Ovary (tissue), 7 donors: ENCODE measurements at regions not wholly inside any gene's neighbourhood (a gene's known extent, or its start where the extent isn't known, plus 50 kb on each side); places are given as distances from the start of the nearest gene placed in this dataset.
"Not testable (repeated sequence)": the region's sequence is repeated elsewhere in the genome, so short reads cannot be mapped to it uniquely, and the experiment has no call there.

Experiments used
- DNase-seq, 5 donors: peaks; one replicate each; pipeline ENCODE4 v3.0.0-alpha.2; 2019 to 2020
- H3K27ac ChIP-seq, 2 donors: fragments of 200-600 bp; one replicate each; pipeline versions ENCODE4 v1.5.1 to v1.8.0; 2019 to 2022
- H3K27me3 ChIP-seq: fragments of 200-600 bp; one replicate; pipeline ENCODE4 v1.8.0; 2022
- H3K36me3 ChIP-seq: fragments of 200-600 bp; sonication (generic); one replicate; pipeline ENCODE4 v1.5.1; 2019
- H3K4me1 ChIP-seq: one replicate; pipeline ENCODE4 v1.8.1; 2013; ENCODE audit warnings: mild to moderate bottlenecking, moderate library complexity; ENCODE audit not compliant: insufficient read depth
- H3K4me3 ChIP-seq: fragments of 200-600 bp; sonication (generic); one replicate; pipeline ENCODE4 v1.5.1; 2017
- H3K9me3 ChIP-seq, 2 donors: fragments of 200-600 bp in 1 of 2; sonication (generic) in 1 of 2; one replicate each; pipeline versions ENCODE4 v1.5.1 to v1.8.1; 2013 to 2019; ENCODE audit warnings: mild to moderate bottlenecking in 1 of 2, moderate library complexity in 1 of 2
- EP300 ChIP-seq: sonication (generic); formaldehyde crosslinking; IDR thresholded peaks from one replicate; pipeline ENCODE4 v1.6.1; 2017; ENCODE audit warnings: antibody characterized with exemption
- POLR2A ChIP-seq: fragments of 450-650 bp; IDR thresholded peaks from one replicate; pipeline ENCODE4 v1.6.1; 2017; ENCODE audit warnings: antibody characterized with exemption, mild to moderate bottlenecking, moderate library complexity
- WGBS, 3 donors: extraction: QIAGEN DNeasy Blood & Tissue Kit in 1 of 3; methylation state at CpG; one replicate each; pipeline versions ENCODE4 v1.1.5 to v1.1.7; 2013 to 2017; 5-methylcytosine and 5-hydroxymethylcytosine counted together
- intact Hi-C, 4 donors: fragments of 100-400 bp; cut with DNase I; formaldehyde crosslinking; loops; one replicate each; pipeline versions ENCODE4 v1.11.0 to v1.15.1; 2022 to 2023
- TF ChIP-seq, protein P1 (sequence below), 3 donors: fragments of 450-650 bp in 2 of 3; fragments of 200-600 bp in 1 of 3; IDR thresholded peaks; one replicate each; pipeline versions ENCODE4 v1.5.1 to v1.8.0; 2016 to 2022; ENCODE audit warnings: antibody characterized with exemption in 3 of 3, mild to moderate bottlenecking in 1 of 3
- donor health status: DM: no; HTN: no; CAD: no; lungs with moderate emphysema.
- donor health status: DM: no; HTN: no; CAD: no.
- donor health status: Bipolar disorder and iron deficiency.
- donor health status: DM: no; HTN: no; CAD: no.
- donor health status: DM: yes; HTN: yes; CAD: no.

DNA sequence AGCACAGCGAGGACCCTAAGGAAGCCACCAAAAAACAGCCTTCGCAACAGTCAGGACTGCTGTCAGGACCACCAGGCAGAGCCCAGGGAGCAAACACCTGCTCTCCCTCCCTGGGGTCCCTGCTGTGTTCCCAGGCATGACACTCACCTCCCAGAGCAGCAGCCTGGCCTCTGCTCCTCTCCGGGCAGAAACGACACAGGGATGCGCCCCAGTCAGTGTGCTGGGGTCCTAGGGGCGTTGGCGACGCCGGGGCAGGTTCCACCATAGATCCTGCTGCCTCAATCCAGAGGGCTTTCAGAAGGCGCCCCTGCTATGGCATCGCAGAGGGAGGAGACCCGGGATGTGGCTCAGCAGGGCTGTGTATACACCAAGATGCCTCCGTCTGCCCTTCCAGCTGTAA is 169.7 kb upstream of the FOXD4L5 start:
- WGBS, 3 donors = 75 to 91% (median 85%) methylated on average over 12 to 13 of the region's 13 CpGs
- H3K9me3 ChIP-seq, H3K4me1 ChIP-seq, intact Hi-C loops, H3K27ac ChIP-seq, H3K4me3 ChIP-seq, DNase-seq, H3K27me3 ChIP-seq, H3K36me3 ChIP-seq: not testable (repeated sequence)

DNA sequence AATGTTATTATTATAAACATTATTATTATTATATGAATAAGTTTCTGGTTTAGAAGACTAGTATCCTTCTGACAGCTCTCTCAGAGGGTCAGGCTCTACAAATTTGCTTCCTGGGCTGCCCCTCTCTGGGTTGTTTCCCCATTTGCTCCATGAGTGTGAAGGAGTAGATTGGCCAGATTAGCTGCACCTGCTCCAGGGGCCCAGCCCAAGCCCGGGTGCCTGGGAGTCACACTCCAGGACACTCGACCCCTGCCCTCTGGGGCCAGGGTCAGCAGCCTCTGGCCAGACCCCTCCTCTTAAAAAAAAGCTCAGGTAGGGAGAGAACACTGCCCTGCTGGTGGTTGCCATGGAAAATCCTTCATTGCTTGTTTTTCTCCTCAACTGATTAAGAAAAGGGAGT is 169.0 kb upstream of the FOXD4L5 start:
- intact Hi-C loops, H3K36me3 ChIP-seq, DNase-seq, H3K4me3 ChIP-seq, H3K27ac ChIP-seq, H3K9me3 ChIP-seq, H3K27me3 ChIP-seq, H3K4me1 ChIP-seq: not testable (repeated sequence)
- 48 to 100% (median 63%) methylated on average over 1 to 2 of the region's 2 CpGs for WGBS, 3 donors

DNA sequence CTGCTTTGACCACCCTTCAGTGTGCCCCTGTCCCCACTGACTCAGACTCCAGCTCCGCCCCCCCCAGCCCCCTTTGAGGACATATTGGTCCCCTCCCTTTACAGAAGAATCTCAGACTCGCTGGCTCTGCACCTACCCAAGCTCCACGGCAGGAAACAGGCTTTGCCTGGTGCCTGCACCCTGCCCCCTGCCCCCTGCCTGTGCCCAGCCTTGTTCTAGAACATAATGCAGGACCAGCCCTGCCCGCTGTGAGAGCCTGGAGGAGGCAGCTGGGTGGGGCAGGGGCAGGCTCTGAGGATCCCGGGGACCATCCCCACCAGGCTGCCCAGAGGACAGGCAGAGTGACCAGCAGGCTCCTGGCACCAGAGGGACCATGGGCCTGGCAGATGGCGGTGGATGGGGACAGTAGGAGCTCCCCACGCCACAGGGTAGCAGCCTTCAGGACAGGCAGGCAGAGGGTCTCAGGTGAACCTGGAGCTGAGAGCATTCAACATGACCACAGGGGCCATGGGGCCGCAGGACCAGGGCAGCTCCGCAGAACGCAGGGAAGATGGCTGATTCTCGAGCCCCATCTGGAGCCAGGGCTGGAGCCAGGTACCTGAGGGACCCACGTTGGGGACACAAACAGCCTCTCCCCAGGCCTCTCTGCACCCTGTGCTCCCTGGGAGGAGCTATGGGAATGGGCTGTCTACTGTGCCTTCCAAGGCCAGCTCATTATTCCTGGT is 165.0 kb upstream of the FOXD4L5 start:
- H3K4me3 ChIP-seq, intact Hi-C loops, DNase-seq, H3K27ac ChIP-seq, H3K9me3 ChIP-seq, H3K36me3 ChIP-seq, H3K4me1 ChIP-seq, H3K27me3 ChIP-seq: not testable (repeated sequence)
- 62 to 67% (median 64%) methylated on average over 12 of the region's 12 CpGs for WGBS, 3 donors

DNA sequence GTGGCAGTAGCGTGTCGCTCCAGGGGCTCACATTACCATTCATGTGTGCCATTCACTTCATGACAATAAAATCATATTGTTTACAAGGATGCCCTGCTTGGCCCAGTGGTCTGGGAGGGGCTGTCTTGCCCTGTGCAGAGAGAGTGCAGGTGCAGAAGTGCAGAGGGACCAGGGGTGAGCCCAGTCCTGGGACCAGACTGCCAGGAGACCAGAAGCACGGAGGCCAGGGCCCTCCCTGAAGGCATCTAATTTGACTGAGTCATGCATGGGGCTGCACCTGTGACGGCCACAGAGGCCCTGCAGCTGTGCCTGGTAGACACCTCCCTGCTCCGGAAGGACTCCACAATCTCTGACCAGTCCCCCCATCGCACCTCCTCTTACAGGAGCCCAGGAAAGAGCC is 164.4 kb upstream of the FOXD4L5 start:
- H3K4me3 ChIP-seq = no peak overlapping the region
- no peaks in the 10 kb centered on the region for H3K36me3 ChIP-seq
- H3K4me1 ChIP-seq = no peaks in the 10 kb centered on the region
- H3K27me3 ChIP-seq = no peaks in the 10 kb centered on the region
- no peak overlapping the region for H3K27ac ChIP-seq
- no peak for DNase-seq
- WGBS, 3 donors = 67 to 73% (median 73%) methylated on average over 6 of the region's 6 CpGs
- no peak for TF ChIP-seq POLR2A
- no peak for TF ChIP-seq EP300
- TF ChIP-seq, protein P1, sequence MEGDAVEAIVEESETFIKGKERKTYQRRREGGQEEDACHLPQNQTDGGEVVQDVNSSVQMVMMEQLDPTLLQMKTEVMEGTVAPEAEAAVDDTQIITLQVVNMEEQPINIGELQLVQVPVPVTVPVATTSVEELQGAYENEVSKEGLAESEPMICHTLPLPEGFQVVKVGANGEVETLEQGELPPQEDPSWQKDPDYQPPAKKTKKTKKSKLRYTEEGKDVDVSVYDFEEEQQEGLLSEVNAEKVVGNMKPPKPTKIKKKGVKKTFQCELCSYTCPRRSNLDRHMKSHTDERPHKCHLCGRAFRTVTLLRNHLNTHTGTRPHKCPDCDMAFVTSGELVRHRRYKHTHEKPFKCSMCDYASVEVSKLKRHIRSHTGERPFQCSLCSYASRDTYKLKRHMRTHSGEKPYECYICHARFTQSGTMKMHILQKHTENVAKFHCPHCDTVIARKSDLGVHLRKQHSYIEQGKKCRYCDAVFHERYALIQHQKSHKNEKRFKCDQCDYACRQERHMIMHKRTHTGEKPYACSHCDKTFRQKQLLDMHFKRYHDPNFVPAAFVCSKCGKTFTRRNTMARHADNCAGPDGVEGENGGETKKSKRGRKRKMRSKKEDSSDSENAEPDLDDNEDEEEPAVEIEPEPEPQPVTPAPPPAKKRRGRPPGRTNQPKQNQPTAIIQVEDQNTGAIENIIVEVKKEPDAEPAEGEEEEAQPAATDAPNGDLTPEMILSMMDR (IDR thresholded peaks at IDR 0.05) = no peak
- no peaks in the 10 kb centered on the region for H3K9me3 ChIP-seq
- intact Hi-C loops = no loop called here

DNA sequence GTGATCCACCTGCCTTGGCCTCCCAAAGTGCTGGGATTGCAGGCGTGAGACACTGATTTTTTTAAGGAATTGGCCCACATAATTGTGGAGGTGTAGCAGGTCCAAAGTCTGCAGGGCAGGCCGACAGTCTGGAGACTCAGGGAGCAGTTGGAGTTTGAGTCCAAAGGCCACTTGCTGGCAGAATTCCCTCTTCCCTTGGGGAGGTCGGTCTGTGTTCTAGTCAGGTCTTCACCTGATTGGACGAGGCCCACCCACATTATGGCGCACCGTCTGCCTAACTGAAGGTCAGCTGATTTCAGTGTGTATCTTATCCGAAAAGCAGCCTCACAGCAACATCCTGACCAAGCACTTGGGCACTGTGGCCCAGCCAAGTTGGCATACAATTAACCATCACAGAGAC is 162.1 kb upstream of the FOXD4L5 start:
- H3K4me1 ChIP-seq, DNase-seq, H3K27ac ChIP-seq, intact Hi-C loops, H3K36me3 ChIP-seq, H3K27me3 ChIP-seq, H3K9me3 ChIP-seq, H3K4me3 ChIP-seq: not testable (repeated sequence)
- WGBS, 3 donors = 68 to 77% (median 72%) methylated on average over 7 of the region's 7 CpGs

DNA sequence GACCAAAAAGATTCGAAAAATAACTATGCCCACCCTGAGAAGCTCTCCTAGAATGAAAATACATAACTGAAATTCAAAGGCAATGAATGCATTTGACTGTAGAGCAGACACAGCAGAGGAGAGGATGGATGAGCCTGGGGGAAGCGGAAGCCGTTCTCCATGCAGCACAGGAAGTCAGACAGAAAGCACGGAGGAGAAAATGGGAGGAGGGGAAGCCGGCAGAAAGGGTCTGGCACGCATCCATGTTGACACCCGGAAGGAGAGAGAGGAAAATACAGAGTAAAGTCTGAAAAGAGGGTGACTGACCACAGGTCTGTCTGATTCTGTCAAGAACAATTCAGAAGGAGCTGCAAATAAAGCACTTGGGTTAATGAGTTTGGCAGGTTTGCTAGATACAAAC is 161.0 kb upstream of the FOXD4L5 start:
- H3K27ac ChIP-seq, DNase-seq, H3K36me3 ChIP-seq, H3K9me3 ChIP-seq, H3K27me3 ChIP-seq, intact Hi-C loops, H3K4me1 ChIP-seq, H3K4me3 ChIP-seq: not testable (repeated sequence)
- 66 to 89% (median 85%) methylated on average over 7 of the region's 7 CpGs for WGBS, 3 donors

DNA sequence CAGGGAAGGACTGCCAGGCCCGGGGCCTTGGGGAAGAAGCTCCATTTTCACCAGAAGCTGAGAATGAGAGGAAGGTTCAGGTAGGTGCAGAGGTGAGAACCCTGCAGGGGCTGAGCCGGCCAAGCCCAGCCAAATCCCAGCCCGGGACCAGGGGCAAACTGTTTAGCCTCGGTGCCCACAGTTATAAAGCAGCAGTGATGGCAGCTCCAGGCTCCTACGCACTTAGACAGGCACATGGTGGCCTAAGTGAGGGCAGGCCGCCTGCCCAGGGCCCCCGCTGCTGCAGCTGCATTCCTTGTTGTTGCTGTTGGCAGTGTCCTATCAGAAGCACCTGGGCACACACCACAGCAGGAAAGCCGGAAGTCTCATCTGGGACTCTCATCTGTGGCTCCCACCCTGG is 159.9 kb upstream of the FOXD4L5 start:
- WGBS, 3 donors = 63 to 77% (median 77%) methylated on average over 8 of the region's 8 CpGs
- H3K9me3 ChIP-seq = no peaks in the 10 kb centered on the region
- no peaks in the 10 kb centered on the region for H3K36me3 ChIP-seq
- DNase-seq = no peak
- no peak overlapping the region for H3K27ac ChIP-seq
- no peak for TF ChIP-seq EP300
- TF ChIP-seq, protein P1 (IDR thresholded peaks at IDR 0.05) = no peak
- no peak for TF ChIP-seq POLR2A
- no peaks in the 10 kb centered on the region for H3K27me3 ChIP-seq
- H3K4me1 ChIP-seq = no peaks in the 10 kb centered on the region
- intact Hi-C loops = no loop called here
- no peak overlapping the region for H3K4me3 ChIP-seq

DNA sequence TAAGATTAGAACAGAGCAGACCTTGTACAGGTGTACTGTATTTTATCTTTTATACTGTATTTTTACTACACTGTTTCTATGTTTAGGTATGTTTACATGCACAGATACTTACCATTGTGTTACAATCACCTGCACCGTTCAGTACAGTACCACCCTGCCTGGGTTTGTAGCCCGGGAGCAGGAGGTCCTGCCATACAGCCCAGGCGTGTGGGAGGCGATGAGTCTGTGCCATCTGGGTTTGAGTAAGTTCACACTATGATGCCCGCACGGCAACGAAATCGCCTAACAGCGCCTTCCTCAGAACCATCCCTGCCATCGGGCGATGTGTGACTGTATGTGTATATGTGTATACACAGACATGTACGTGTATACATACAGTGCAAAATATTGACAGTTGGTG is 157.1 kb upstream of the FOXD4L5 start:
- H3K27ac ChIP-seq, H3K4me3 ChIP-seq, DNase-seq, H3K9me3 ChIP-seq, H3K4me1 ChIP-seq, intact Hi-C loops, H3K27me3 ChIP-seq, H3K36me3 ChIP-seq: not testable (repeated sequence)
- WGBS, 3 donors = 86 to 91% (median 91%) methylated on average over 11 to 12 of the region's 12 CpGs

DNA sequence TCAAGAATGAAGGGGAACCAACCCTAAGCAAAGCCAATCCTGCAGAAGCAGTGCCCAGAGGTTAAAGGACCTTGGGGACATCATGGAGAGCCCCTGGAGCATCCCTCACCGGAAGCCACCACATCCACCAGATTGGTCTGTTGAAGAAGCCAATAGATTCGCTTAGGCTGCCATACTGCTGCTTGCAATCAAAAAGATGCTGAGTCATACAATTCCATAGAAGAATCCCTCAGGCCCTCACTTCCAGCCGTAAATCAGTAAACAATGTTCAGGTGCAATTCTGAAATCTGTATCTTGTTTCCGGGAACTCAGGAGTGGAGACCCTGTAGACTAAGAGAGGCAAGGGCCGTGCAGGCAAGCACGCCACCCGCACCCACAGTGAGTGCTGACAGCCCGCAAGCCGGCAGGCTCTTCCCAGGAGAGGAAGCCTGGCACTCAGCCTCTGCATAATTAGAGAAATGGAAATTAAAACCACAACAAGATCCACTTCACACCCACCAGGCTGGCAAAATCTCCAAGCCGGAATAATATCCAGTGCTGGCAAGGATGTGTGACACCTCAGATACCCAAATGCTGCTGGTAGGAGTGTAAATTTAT is 156.4 kb upstream of the FOXD4L5 start:
- H3K27ac ChIP-seq, H3K9me3 ChIP-seq, H3K4me1 ChIP-seq, H3K4me3 ChIP-seq, H3K27me3 ChIP-seq, DNase-seq, intact Hi-C loops, H3K36me3 ChIP-seq: not testable (repeated sequence)
- WGBS, 3 donors = 86 to 90% (median 89%) methylated on average over 10 of the region's 10 CpGs
